ENCODE measurements at regions not wholly inside any gene's neighbourhood (a gene's known extent, or its start where the extent isn't known, plus 50 kb on each side); places are given as distances from the start of the nearest gene placed in this dataset.

DNA sequence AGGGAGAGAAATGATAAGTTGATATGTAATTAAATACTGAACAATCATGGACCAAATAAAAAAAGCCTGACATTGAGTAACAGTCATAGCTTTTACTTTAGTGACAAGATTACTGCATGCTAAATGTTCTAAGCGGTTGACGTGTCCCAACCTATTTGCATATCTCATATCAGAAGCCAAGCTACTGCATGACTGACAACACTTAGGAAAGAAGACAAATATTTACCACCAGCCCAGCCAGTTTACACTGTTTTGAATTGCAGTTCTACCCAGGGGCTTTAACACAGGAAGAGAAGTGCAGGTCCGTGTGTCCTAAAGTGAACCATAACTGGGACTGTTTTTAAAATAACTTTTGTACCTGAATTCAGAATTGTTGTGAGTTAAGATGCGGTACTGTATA, 219.9 kb downstream of the PRDM9 start:
- Histone ChIP-seq H3K4me3 (replicated peaks in 1 of 4; ENCODE audit: control extremely low read depth in 1 of 4, insufficient read depth in 1 of 4, low read depth in 3 of 4, low read length in 4 of 4) (no peak overlapping the region), H4K20me1 (ENCODE audit: control insufficient read depth, extremely low read depth, insufficient read depth, low read length) (no peaks in the 10 kb centered on the region), H3K27me3 (ENCODE audit: control insufficient read depth, insufficient read depth, low read length) (no peaks in the 10 kb centered on the region), H3K27ac (ENCODE audit: insufficient read depth, low read length) (no peak overlapping the region), H3K79me2 (ENCODE audit: control insufficient read depth, insufficient read depth, low read length) (no peaks in the 10 kb centered on the region), H3K4me2 (ENCODE audit: extremely low read depth, insufficient read depth, low read length) (no peak overlapping the region), H3K4me1 (ENCODE audit: control insufficient read depth, extremely low read depth, insufficient read depth, low read length) (no peaks in the 10 kb centered on the region), H3K36me3 (ENCODE audit: control insufficient read depth, insufficient read depth, low read length) (no peaks in the 10 kb centered on the region), H3K9me3 (ENCODE audit: control insufficient read depth, insufficient read depth, low read depth, low read length) (no peaks in the 10 kb centered on the region), H2AFZ (ENCODE audit: low read length) (no peak overlapping the region), H3K9ac (ENCODE audit: insufficient read depth, low read length) (no peak overlapping the region)
- TF ChIP-seq, protein P1, sequence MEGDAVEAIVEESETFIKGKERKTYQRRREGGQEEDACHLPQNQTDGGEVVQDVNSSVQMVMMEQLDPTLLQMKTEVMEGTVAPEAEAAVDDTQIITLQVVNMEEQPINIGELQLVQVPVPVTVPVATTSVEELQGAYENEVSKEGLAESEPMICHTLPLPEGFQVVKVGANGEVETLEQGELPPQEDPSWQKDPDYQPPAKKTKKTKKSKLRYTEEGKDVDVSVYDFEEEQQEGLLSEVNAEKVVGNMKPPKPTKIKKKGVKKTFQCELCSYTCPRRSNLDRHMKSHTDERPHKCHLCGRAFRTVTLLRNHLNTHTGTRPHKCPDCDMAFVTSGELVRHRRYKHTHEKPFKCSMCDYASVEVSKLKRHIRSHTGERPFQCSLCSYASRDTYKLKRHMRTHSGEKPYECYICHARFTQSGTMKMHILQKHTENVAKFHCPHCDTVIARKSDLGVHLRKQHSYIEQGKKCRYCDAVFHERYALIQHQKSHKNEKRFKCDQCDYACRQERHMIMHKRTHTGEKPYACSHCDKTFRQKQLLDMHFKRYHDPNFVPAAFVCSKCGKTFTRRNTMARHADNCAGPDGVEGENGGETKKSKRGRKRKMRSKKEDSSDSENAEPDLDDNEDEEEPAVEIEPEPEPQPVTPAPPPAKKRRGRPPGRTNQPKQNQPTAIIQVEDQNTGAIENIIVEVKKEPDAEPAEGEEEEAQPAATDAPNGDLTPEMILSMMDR (conservative IDR thresholded peaks at IDR 0.05 in 1 of 2, IDR thresholded peaks at IDR 0.05 in 1 of 2; ENCODE audit: low read depth in 1 of 2, low read length in 2 of 2): no peak
- TF ChIP-seq EZH2 (IDR thresholded peaks at IDR 0.05; ENCODE audit: low read length, missing control alignments): no peak
- no peak for DNase-seq (ENCODE audit: low read depth in 2 of 2)

DNA sequence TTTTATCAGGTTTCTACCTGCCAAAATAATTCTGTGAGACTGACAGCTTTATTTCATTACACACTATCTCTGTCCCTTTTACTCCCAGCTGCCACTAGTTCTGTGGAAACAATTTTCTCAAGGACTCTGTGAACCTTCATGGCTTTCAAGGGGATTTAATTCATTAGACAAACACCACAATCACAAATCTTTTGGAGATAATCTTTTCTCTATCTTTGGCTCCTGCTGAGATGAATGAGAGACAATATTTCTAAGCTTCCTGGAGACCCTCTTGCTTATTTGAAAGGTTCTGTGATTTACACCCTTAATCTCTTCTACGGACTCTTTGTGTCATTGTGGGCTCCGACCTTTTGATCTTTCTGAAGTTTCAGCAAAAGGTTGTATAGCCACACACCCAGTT, 222.6 kb downstream of the PRDM9 start:
- H2AFZ ChIP-seq (ENCODE audit: low read length): no peak overlapping the region
- no peak overlapping the region for H3K4me3 ChIP-seq (replicated peaks in 1 of 4; ENCODE audit: control extremely low read depth in 1 of 4, insufficient read depth in 1 of 4, low read depth in 3 of 4, low read length in 4 of 4)
- no peak for DNase-seq (ENCODE audit: low read depth in 2 of 2)
- H3K9ac ChIP-seq (ENCODE audit: insufficient read depth, low read length): no peak overlapping the region
- no peak overlapping the region for H3K27ac ChIP-seq (ENCODE audit: insufficient read depth, low read length)
- H3K27me3 ChIP-seq (ENCODE audit: control insufficient read depth, insufficient read depth, low read length): no peaks in the 10 kb centered on the region
- H3K4me1 ChIP-seq (ENCODE audit: control insufficient read depth, extremely low read depth, insufficient read depth, low read length): no peaks in the 10 kb centered on the region
- H3K79me2 ChIP-seq (ENCODE audit: control insufficient read depth, insufficient read depth, low read length): no peaks in the 10 kb centered on the region
- H3K9me3 ChIP-seq (ENCODE audit: control insufficient read depth, insufficient read depth, low read depth, low read length): no peaks in the 10 kb centered on the region
- no peaks in the 10 kb centered on the region for H4K20me1 ChIP-seq (ENCODE audit: control insufficient read depth, extremely low read depth, insufficient read depth, low read length)
- H3K4me2 ChIP-seq (ENCODE audit: extremely low read depth, insufficient read depth, low read length): no peak overlapping the region
- no peaks in the 10 kb centered on the region for H3K36me3 ChIP-seq (ENCODE audit: control insufficient read depth, insufficient read depth, low read length)
- TF ChIP-seq, protein P1 (conservative IDR thresholded peaks at IDR 0.05 in 1 of 2, IDR thresholded peaks at IDR 0.05 in 1 of 2; ENCODE audit: low read depth in 1 of 2, low read length in 2 of 2): no peak
- no peak for TF ChIP-seq EZH2 (IDR thresholded peaks at IDR 0.05; ENCODE audit: low read length, missing control alignments)

DNA sequence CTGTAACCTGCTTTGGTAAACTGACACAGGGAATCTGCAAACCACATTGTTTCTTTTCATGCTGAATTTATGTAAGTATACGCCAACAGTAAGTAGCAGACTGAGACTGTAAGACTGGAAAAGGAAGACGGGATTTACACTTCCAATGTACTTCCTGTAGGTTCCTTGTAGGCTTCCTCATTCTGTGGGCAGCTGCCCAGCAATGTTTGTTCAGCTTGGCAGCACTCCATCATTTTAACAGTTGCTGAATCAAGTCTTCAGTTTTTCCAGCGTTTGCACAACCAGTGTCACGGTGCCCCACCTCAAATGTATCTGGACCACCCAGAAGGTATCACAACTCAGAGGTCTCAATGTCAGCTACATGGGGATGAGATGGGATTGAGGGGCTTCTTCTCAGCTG, 232.6 kb downstream of the PRDM9 start:
- DNase-seq (ENCODE audit: low read depth in 2 of 2): no peak
- H4K20me1 ChIP-seq (ENCODE audit: control insufficient read depth, extremely low read depth, insufficient read depth, low read length): no peaks in the 10 kb centered on the region
- no peaks in the 10 kb centered on the region for H3K79me2 ChIP-seq (ENCODE audit: control insufficient read depth, insufficient read depth, low read length)
- no peak overlapping the region for H3K9ac ChIP-seq (ENCODE audit: insufficient read depth, low read length)
- no peaks in the 10 kb centered on the region for H3K27me3 ChIP-seq (ENCODE audit: control insufficient read depth, insufficient read depth, low read length)
- no peak overlapping the region for H3K4me2 ChIP-seq (ENCODE audit: extremely low read depth, insufficient read depth, low read length)
- H3K4me1 ChIP-seq (ENCODE audit: control insufficient read depth, extremely low read depth, insufficient read depth, low read length): no peaks in the 10 kb centered on the region
- no peaks in the 10 kb centered on the region for H3K36me3 ChIP-seq (ENCODE audit: control insufficient read depth, insufficient read depth, low read length)
- TF ChIP-seq EZH2 (IDR thresholded peaks at IDR 0.05; ENCODE audit: low read length, missing control alignments): no peak
- TF ChIP-seq, protein P1 (conservative IDR thresholded peaks at IDR 0.05 in 1 of 2, IDR thresholded peaks at IDR 0.05 in 1 of 2; ENCODE audit: low read depth in 1 of 2, low read length in 2 of 2): no peak
- no peak overlapping the region for H3K27ac ChIP-seq (ENCODE audit: insufficient read depth, low read length)
- no peaks in the 10 kb centered on the region for H3K9me3 ChIP-seq (ENCODE audit: control insufficient read depth, insufficient read depth, low read depth, low read length)
- no peak overlapping the region for H3K4me3 ChIP-seq (replicated peaks in 1 of 4; ENCODE audit: control extremely low read depth in 1 of 4, insufficient read depth in 1 of 4, low read depth in 3 of 4, low read length in 4 of 4)
- no peak overlapping the region for H2AFZ ChIP-seq (ENCODE audit: low read length)

Measured in fibroblast of lung (primary cell).